GM19043 (cell line): ENCODE measurements at regions not wholly inside any gene's neighbourhood (a gene's known extent, or its start where the extent isn't known, plus 50 kb on each side); places are given as distances from the start of the nearest gene placed in this dataset.
"Not testable (repeated sequence)": the region's sequence is repeated elsewhere in the genome, so short reads cannot be mapped to it uniquely, and the experiment has no call there.

Experiments
- ATAC-seq: cut with Tn5 transposase; IDR thresholded peaks from one replicate; pipeline ENCODE4 v1.9.1; 2021; ENCODE audit warnings: low read depth; ENCODE audit not compliant: unreplicated experiment

- no peak for ATAC-seq
These were observed 820.5 kb downstream of the NR2F1-AS1 start for GRCh38 chr5:92760550-92760949.

GRCh38 chr5:92758552-92758951 is 822.5 kb downstream of the NR2F1-AS1 start:
- no peak for ATAC-seq

- no peak for ATAC-seq
These were observed 831.1 kb downstream of the NR2F1-AS1 start for GRCh38 chr5:92749943-92750342.

- no peak for ATAC-seq
These were observed 832.8 kb downstream of the NR2F1-AS1 start for GRCh38 chr5:92748072-92748676.

- no peak for ATAC-seq
These were observed 839.1 kb downstream of the NR2F1-AS1 start for GRCh38 chr5:92741906-92742305.

GRCh38 chr5:92734211-92734940 is 846.6 kb downstream of the NR2F1-AS1 start:
- no peak for ATAC-seq

- no peak for ATAC-seq
These were observed 850.5 kb downstream of the NR2F1-AS1 start for GRCh38 chr5:92730486-92730885.

- ATAC-seq = no peak
These were observed 851.9 kb downstream of the NR2F1-AS1 start for GRCh38 chr5:92729088-92729487.

- no peak for ATAC-seq
These were observed 865.0 kb downstream of the NR2F1-AS1 start for GRCh38 chr5:92715946-92716520.

GRCh38 chr5:92713826-92714225 is 867.2 kb downstream of the NR2F1-AS1 start:
- no peak for ATAC-seq

GRCh38 chr5:92713335-92713743 is 867.7 kb downstream of the NR2F1-AS1 start:
- no peak for ATAC-seq

GRCh38 chr5:92711956-92712355 is 869.1 kb downstream of the NR2F1-AS1 start:
- ATAC-seq = no peak

- ATAC-seq = no peak
These were observed 876.4 kb downstream of the NR2F1-AS1 start for GRCh38 chr5:92704590-92704989.

GRCh38 chr5:92703976-92704375 is 877.0 kb downstream of the NR2F1-AS1 start:
- ATAC-seq = no peak

GRCh38 chr5:92695123-92696003 is 885.7 kb downstream of the NR2F1-AS1 start:
- ATAC-seq = no peak

GRCh38 chr5:92694067-92694466 is 887.0 kb downstream of the NR2F1-AS1 start:
- ATAC-seq = no peak

GRCh38 chr5:92691955-92692354 is 889.1 kb downstream of the NR2F1-AS1 start:
- ATAC-seq = not testable (repeated sequence)

- ATAC-seq = no peak
These were observed 892.9 kb downstream of the NR2F1-AS1 start for GRCh38 chr5:92687821-92688722.

- no peak for ATAC-seq
These were observed 902.4 kb downstream of the NR2F1-AS1 start for GRCh38 chr5:92678640-92679039.
